NCI-H2171 treated with DMSO at 0.1 percent for 48 hours (cell line): ENCODE measurements at regions not wholly inside any gene's neighbourhood (a gene's known extent, or its start where the extent isn't known, plus 50 kb on each side); places are given as distances from the start of the nearest gene placed in this dataset.

Experiments used
- DNase-seq: peaks from one replicate; lab custom pipeline; 2025; lab: John Stamatoyannopoulos, UW

GRCh38 chr4:139611391-139611790 lies 54.2 kb upstream of the MGST2 start:
- peak; percentile 34 for DNase-seq

GRCh38 chr4:139609647-139610046 lies 53.6 kb upstream of the SETD7 start:
- no peak for DNase-seq

- no peak for DNase-seq
Measured at GRCh38 chr4:139607502-139608060, 51.6 kb upstream of the SETD7 start.

GRCh38 chr4:139606579-139607501 lies 50.8 kb upstream of the SETD7 start:
- no peak for DNase-seq

- DNase-seq, result no peak
Measured at GRCh38 chr4:139606103-139606502, 50.1 kb upstream of the SETD7 start.
